H1 (cell line): ENCODE measurements at regions not wholly inside any gene's neighbourhood (a gene's known extent, or its start where the extent isn't known, plus 50 kb on each side); places are given as distances from the start of the nearest gene placed in this dataset.

Experiments
- TF ChIP-seq, protein P1 (sequence below): IDR thresholded peaks from 2 replicates; pipeline ENCODE4 v1.6.1; 2012; ENCODE audit warnings: inconsistent platforms
- TF ChIP-seq, protein P2 (sequence below): IDR thresholded peaks from 2 replicates; pipeline ENCODE4 v1.6.1; 2011; ENCODE audit warnings: low read depth, mild to moderate bottlenecking, low read length; ENCODE audit not compliant: insufficient read depth

DNA sequence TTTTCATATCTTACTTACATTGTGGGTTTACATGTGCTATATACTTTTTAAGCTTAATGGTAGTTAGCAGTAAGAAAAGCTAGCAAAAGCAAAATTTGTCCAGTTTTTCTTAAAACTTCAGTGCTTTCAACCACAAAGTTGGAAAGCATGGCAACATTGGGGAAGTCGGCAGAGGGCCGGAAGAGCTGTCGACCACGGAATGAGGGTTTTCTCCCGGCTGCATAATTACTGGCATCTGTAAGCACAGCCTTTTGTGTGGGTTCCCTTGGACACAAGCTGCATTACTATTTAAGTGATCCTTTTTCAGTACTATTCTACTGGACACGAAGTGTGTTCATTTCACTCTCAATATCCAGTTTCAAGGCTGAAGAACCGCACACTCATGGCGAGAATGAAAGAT lies 560.4 kb downstream of the ANKRD50 start (continued):
- TF ChIP-seq, protein P1, sequence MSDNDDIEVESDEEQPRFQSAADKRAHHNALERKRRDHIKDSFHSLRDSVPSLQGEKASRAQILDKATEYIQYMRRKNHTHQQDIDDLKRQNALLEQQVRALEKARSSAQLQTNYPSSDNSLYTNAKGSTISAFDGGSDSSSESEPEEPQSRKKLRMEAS, result no peak
- TF ChIP-seq, protein P2, sequence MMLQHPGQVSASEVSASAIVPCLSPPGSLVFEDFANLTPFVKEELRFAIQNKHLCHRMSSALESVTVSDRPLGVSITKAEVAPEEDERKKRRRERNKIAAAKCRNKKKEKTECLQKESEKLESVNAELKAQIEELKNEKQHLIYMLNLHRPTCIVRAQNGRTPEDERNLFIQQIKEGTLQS, result no peak
